ENCODE measurements at regions not wholly inside any gene's neighbourhood (a gene's known extent, or its start where the extent isn't known, plus 50 kb on each side); places are given as distances from the start of the nearest gene placed in this dataset.

GRCh38 chr9:80320916-80321315 lies 749.2 kb downstream of the TLE4 start:
- no peaks in the 10 kb centered on the region for H3K4me1 ChIP-seq (ENCODE audit: control insufficient read depth, insufficient read depth, low read length)
- no peak overlapping the region for H3K27ac ChIP-seq (ENCODE audit: low read depth, low read length)
- H3K9me3 ChIP-seq (ENCODE audit: control insufficient read depth, insufficient read depth, low read depth, low read length) = no peaks in the 10 kb centered on the region
- H3K4me3 ChIP-seq (ENCODE audit: low read depth, low read length) = no peak overlapping the region
- no peaks in the 10 kb centered on the region for H3K36me3 ChIP-seq (ENCODE audit: control insufficient read depth, insufficient read depth, low read length)
- H3K27me3 ChIP-seq (ENCODE audit: control insufficient read depth, insufficient read depth, low read length) = no peaks in the 10 kb centered on the region
- H3K9ac ChIP-seq (ENCODE audit: low read length) = no peak overlapping the region

GRCh38 chr9:80320480-80320879 lies 748.7 kb downstream of the TLE4 start:
- no peak overlapping the region for H3K9ac ChIP-seq (ENCODE audit: low read length)
- H3K27me3 ChIP-seq (ENCODE audit: control insufficient read depth, insufficient read depth, low read length) = no peaks in the 10 kb centered on the region
- no peak overlapping the region for H3K4me3 ChIP-seq (ENCODE audit: low read depth, low read length)
- H3K9me3 ChIP-seq (ENCODE audit: control insufficient read depth, insufficient read depth, low read depth, low read length) = no peaks in the 10 kb centered on the region
- no peaks in the 10 kb centered on the region for H3K4me1 ChIP-seq (ENCODE audit: control insufficient read depth, insufficient read depth, low read length)
- no peaks in the 10 kb centered on the region for H3K36me3 ChIP-seq (ENCODE audit: control insufficient read depth, insufficient read depth, low read length)
- H3K27ac ChIP-seq (ENCODE audit: low read depth, low read length) = no peak overlapping the region

- H3K9me3 ChIP-seq (ENCODE audit: control insufficient read depth, insufficient read depth, low read depth, low read length) = no peaks in the 10 kb centered on the region
- no peaks in the 10 kb centered on the region for H3K4me1 ChIP-seq (ENCODE audit: control insufficient read depth, insufficient read depth, low read length)
- no peaks in the 10 kb centered on the region for H3K27me3 ChIP-seq (ENCODE audit: control insufficient read depth, insufficient read depth, low read length)
- H3K27ac ChIP-seq (ENCODE audit: low read depth, low read length) = no peak overlapping the region
- no peak overlapping the region for H3K9ac ChIP-seq (ENCODE audit: low read length)
- H3K4me3 ChIP-seq (ENCODE audit: low read depth, low read length) = no peak overlapping the region
- H3K36me3 ChIP-seq (ENCODE audit: control insufficient read depth, insufficient read depth, low read length) = no peaks in the 10 kb centered on the region
These were observed 733.4 kb downstream of the TLE4 start for GRCh38 chr9:80305136-80305535.

- no peaks in the 10 kb centered on the region for H3K27me3 ChIP-seq (ENCODE audit: control insufficient read depth, insufficient read depth, low read length)
- no peaks in the 10 kb centered on the region for H3K9me3 ChIP-seq (ENCODE audit: control insufficient read depth, insufficient read depth, low read depth, low read length)
- H3K36me3 ChIP-seq (ENCODE audit: control insufficient read depth, insufficient read depth, low read length) = no peaks in the 10 kb centered on the region
- no peak overlapping the region for H3K9ac ChIP-seq (ENCODE audit: low read length)
- H3K4me1 ChIP-seq (ENCODE audit: control insufficient read depth, insufficient read depth, low read length) = no peaks in the 10 kb centered on the region
- H3K4me3 ChIP-seq (ENCODE audit: low read depth, low read length) = no peak overlapping the region
- H3K27ac ChIP-seq (ENCODE audit: low read depth, low read length) = no peak overlapping the region
These were observed 723.2 kb downstream of the TLE4 start for GRCh38 chr9:80294955-80295354.

GRCh38 chr9:80294318-80294717 lies 722.6 kb downstream of the TLE4 start:
- no peaks in the 10 kb centered on the region for H3K9me3 ChIP-seq (ENCODE audit: control insufficient read depth, insufficient read depth, low read depth, low read length)
- no peaks in the 10 kb centered on the region for H3K27me3 ChIP-seq (ENCODE audit: control insufficient read depth, insufficient read depth, low read length)
- no peak overlapping the region for H3K27ac ChIP-seq (ENCODE audit: low read depth, low read length)

GRCh38 chr9:80292231-80292630 lies 720.5 kb downstream of the TLE4 start:
- Histone ChIP-seq H3K27ac (ENCODE audit: low read depth, low read length) (no peak overlapping the region), H3K27me3 (ENCODE audit: control insufficient read depth, insufficient read depth, low read length) (no peaks in the 10 kb centered on the region), H3K9me3 (ENCODE audit: control insufficient read depth, insufficient read depth, low read depth, low read length) (no peaks in the 10 kb centered on the region), H3K4me1 (ENCODE audit: control insufficient read depth, insufficient read depth, low read length) (no peaks in the 10 kb centered on the region), H3K4me3 (ENCODE audit: low read depth, low read length) (no peak overlapping the region), H3K36me3 (ENCODE audit: control insufficient read depth, insufficient read depth, low read length) (no peaks in the 10 kb centered on the region), H3K9ac (ENCODE audit: low read length) (no peak overlapping the region)

More at GRCh38 chr9:80294318-80294717, 722.6 kb downstream of the TLE4 start:
- Histone ChIP-seq H3K4me3 (ENCODE audit: low read depth, low read length) (no peak overlapping the region), H3K4me1 (ENCODE audit: control insufficient read depth, insufficient read depth, low read length) (no peaks in the 10 kb centered on the region), H3K9ac (ENCODE audit: low read length) (no peak overlapping the region), H3K36me3 (ENCODE audit: control insufficient read depth, insufficient read depth, low read length) (no peaks in the 10 kb centered on the region)

GRCh38 chr9:80285326-80285725 lies 713.6 kb downstream of the TLE4 start:
- H3K4me1 ChIP-seq (ENCODE audit: control insufficient read depth, insufficient read depth, low read length) = peaks cover 14% of the 10 kb centered on the region; the same call in 1 of the 2 replicates
- H3K27me3 ChIP-seq (ENCODE audit: control insufficient read depth, insufficient read depth, low read length) = no peaks in the 10 kb centered on the region
- H3K4me3 ChIP-seq (ENCODE audit: low read depth, low read length) = no peak overlapping the region
- no peak overlapping the region for H3K9ac ChIP-seq (ENCODE audit: low read length)
- H3K9me3 ChIP-seq (ENCODE audit: control insufficient read depth, insufficient read depth, low read depth, low read length) = no peaks in the 10 kb centered on the region
- no peak overlapping the region for H3K27ac ChIP-seq (ENCODE audit: low read depth, low read length)
- H3K36me3 ChIP-seq (ENCODE audit: control insufficient read depth, insufficient read depth, low read length) = no peaks in the 10 kb centered on the region

- Histone ChIP-seq H3K9ac (ENCODE audit: low read length) (no peak overlapping the region), H3K9me3 (ENCODE audit: control insufficient read depth, insufficient read depth, low read depth, low read length) (no peaks in the 10 kb centered on the region), H3K27me3 (ENCODE audit: control insufficient read depth, insufficient read depth, low read length) (no peaks in the 10 kb centered on the region), H3K4me1 (ENCODE audit: control insufficient read depth, insufficient read depth, low read length) (peaks cover 14% of the 10 kb centered on the region; the same call in 1 of the 2 replicates), H3K27ac (ENCODE audit: low read depth, low read length) (no peak overlapping the region), H3K4me3 (ENCODE audit: low read depth, low read length) (no peak overlapping the region), H3K36me3 (ENCODE audit: control insufficient read depth, insufficient read depth, low read length) (no peaks in the 10 kb centered on the region)
These were observed 711.0 kb downstream of the TLE4 start for GRCh38 chr9:80282766-80283165.

- Histone ChIP-seq H3K27me3 (ENCODE audit: control insufficient read depth, insufficient read depth, low read length) (no peaks in the 10 kb centered on the region), H3K36me3 (ENCODE audit: control insufficient read depth, insufficient read depth, low read length) (no peaks in the 10 kb centered on the region), H3K4me1 (ENCODE audit: control insufficient read depth, insufficient read depth, low read length) (no peaks in the 10 kb centered on the region), H3K9me3 (ENCODE audit: control insufficient read depth, insufficient read depth, low read depth, low read length) (peaks cover 16% of the 10 kb centered on the region; the same call in 1 of the 2 replicates), H3K27ac (ENCODE audit: low read depth, low read length) (no peak overlapping the region), H3K4me3 (ENCODE audit: low read depth, low read length) (no peak overlapping the region), H3K9ac (ENCODE audit: low read length) (no peak overlapping the region)
These were observed 687.3 kb downstream of the TLE4 start for GRCh38 chr9:80259079-80259478.

GRCh38 chr9:80251778-80252177 lies 680.0 kb downstream of the TLE4 start:
- no peaks in the 10 kb centered on the region for H3K4me1 ChIP-seq (ENCODE audit: control insufficient read depth, insufficient read depth, low read length)
- 0 out of 2 replicates have a peak, but pooled peaks cover 6% of the 10 kb centered on the region for H3K9me3 ChIP-seq (ENCODE audit: control insufficient read depth, insufficient read depth, low read depth, low read length)
- H3K27ac ChIP-seq (ENCODE audit: low read depth, low read length) = no peak overlapping the region
- no peaks in the 10 kb centered on the region for H3K36me3 ChIP-seq (ENCODE audit: control insufficient read depth, insufficient read depth, low read length)
- H3K4me3 ChIP-seq (ENCODE audit: low read depth, low read length) = no peak overlapping the region
- no peaks in the 10 kb centered on the region for H3K27me3 ChIP-seq (ENCODE audit: control insufficient read depth, insufficient read depth, low read length)
- H3K9ac ChIP-seq (ENCODE audit: low read length) = no peak overlapping the region

GRCh38 chr9:80242022-80242421 lies 670.3 kb downstream of the TLE4 start:
- no peaks in the 10 kb centered on the region for H3K36me3 ChIP-seq (ENCODE audit: control insufficient read depth, insufficient read depth, low read length)
- no peak overlapping the region for H3K27ac ChIP-seq (ENCODE audit: low read depth, low read length)
- H3K27me3 ChIP-seq (ENCODE audit: control insufficient read depth, insufficient read depth, low read length) = no peaks in the 10 kb centered on the region
- no peaks in the 10 kb centered on the region for H3K4me1 ChIP-seq (ENCODE audit: control insufficient read depth, insufficient read depth, low read length)
- no peak overlapping the region for H3K9ac ChIP-seq (ENCODE audit: low read length)
- H3K9me3 ChIP-seq (ENCODE audit: control insufficient read depth, insufficient read depth, low read depth, low read length) = no peaks in the 10 kb centered on the region
- no peak overlapping the region for H3K4me3 ChIP-seq (ENCODE audit: low read depth, low read length)

GRCh38 chr9:80235752-80236151 lies 664.0 kb downstream of the TLE4 start:
- H3K27ac ChIP-seq (ENCODE audit: low read depth, low read length) = no peak overlapping the region
- H3K4me1 ChIP-seq (ENCODE audit: control insufficient read depth, insufficient read depth, low read length) = peaks cover 4% of the 10 kb centered on the region; the same call in 1 of the 2 replicates
- H3K9me3 ChIP-seq (ENCODE audit: control insufficient read depth, insufficient read depth, low read depth, low read length) = no peaks in the 10 kb centered on the region
- no peak overlapping the region for H3K9ac ChIP-seq (ENCODE audit: low read length)
- no peaks in the 10 kb centered on the region for H3K36me3 ChIP-seq (ENCODE audit: control insufficient read depth, insufficient read depth, low read length)
- H3K4me3 ChIP-seq (ENCODE audit: low read depth, low read length) = no peak overlapping the region
- H3K27me3 ChIP-seq (ENCODE audit: control insufficient read depth, insufficient read depth, low read length) = no peaks in the 10 kb centered on the region
